ENCODE measurements at regions not wholly inside any gene's neighbourhood (a gene's known extent, or its start where the extent isn't known, plus 50 kb on each side); places are given as distances from the start of the nearest gene placed in this dataset.

- TF ChIP-seq POLR2AphosphoS5 (IDR thresholded peaks at IDR 0.05), result no peak
- no peak for TF ChIP-seq CTCF (IDR thresholded peaks at IDR 0.05 in 8 of 11, conservative IDR thresholded peaks at IDR 0.05 in 3 of 11)
Measured at GRCh38 chrX:858542-859078, 228.0 kb downstream of the SHOX start.
